Activated CD8-positive, alpha-beta T cell treated with anti-CD3 and anti-CD28 coated beads, Interleukin-2, amount 10 ng/mL, durations not matched to agents 7 days and 5 days (primary cell): ENCODE measurements at regions not wholly inside any gene's neighbourhood (a gene's known extent, or its start where the extent isn't known, plus 50 kb on each side); places are given as distances from the start of the nearest gene placed in this dataset.

Experiments
- ATAC-seq: fragments of 150-1000 bp; cut with Tn5 transposase; one replicate; pipeline ENCODE4 v1.10.0; 2021; ENCODE audit warnings: moderate library complexity
- CTCF ChIA-PET: fragments of 350-600 bp; sonication (Branson Sonifier 250); formaldehyde crosslinking; loops from one replicate; lab custom pipeline; 2021; ENCODE audit warnings: antibody characterized with exemption; lab: Charles Lee
- POLR2A ChIA-PET: fragments of 350-600 bp; sonication (Branson Sonifier 250); formaldehyde crosslinking; loops from one replicate; lab custom pipeline; 2021; ENCODE audit warnings: antibody characterized with exemption; lab: Charles Lee
- DNase-seq: peaks from one replicate; pipeline ENCODE4 v3.0.0-alpha.2; 2020
- H3K27ac Mint-ChIP-seq: one replicate; pipeline ENCODE4 v1.8.0; 2021; ENCODE audit warnings: mild to moderate bottlenecking, mixed read lengths
- H3K27me3 Mint-ChIP-seq: one replicate; pipeline ENCODE4 v1.8.0; 2021; ENCODE audit warnings: low read depth, mixed read lengths
- H3K36me3 Mint-ChIP-seq: one replicate; pipeline ENCODE4 v1.8.0; 2021; ENCODE audit warnings: low read depth, mixed read lengths
- H3K4me1 Mint-ChIP-seq: one replicate; pipeline ENCODE4 v1.8.0; 2021; ENCODE audit warnings: low read depth, mixed read lengths
- H3K4me3 Mint-ChIP-seq: one replicate; pipeline ENCODE4 v1.8.0; 2021; ENCODE audit warnings: mild to moderate bottlenecking, mixed read lengths
- H3K9me3 Mint-ChIP-seq: one replicate; pipeline ENCODE4 v1.8.0; 2022; ENCODE audit warnings: mixed read lengths; ENCODE audit not compliant: insufficient read depth

DNA sequence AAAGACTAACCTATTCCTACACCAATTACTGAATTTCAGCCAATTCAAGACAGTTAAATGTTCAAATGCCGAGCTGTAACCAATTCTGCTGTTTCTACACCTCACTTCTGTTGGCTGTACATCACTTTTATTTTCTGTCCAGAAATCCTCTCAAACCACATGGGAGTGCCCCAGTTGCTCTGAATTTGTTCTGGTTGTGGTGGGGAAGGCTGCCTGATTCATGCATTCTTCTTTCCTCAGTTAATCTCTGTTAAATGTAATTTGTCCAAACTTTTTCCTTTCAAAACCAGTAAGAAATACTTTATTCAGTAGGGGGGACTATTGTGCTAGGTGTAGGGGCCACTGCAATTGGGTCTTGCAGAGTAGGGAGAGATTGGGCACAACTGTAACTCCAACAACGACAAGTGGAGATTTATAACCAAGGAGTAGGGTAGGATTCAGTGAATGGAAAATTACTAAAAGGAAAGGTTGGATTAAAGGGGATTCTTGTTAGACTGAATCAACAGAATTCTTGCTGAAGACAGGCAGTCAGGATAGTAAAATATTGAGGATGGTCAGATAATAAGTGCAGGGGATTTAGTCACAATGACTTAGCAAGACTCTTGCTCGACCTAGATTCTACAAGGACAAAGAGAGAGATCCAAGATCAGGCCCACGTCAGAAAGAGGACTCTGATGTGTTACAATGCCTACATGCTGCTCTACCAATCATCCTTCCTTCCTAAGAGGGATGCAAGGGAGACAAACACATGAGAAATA lies 593.5 kb upstream of the FAT3 start:
- Mint-ChIP-seq H3K27me3 (no peaks in the 10 kb centered on the region), H3K4me1 (no peaks in the 10 kb centered on the region), H3K27ac (no peak overlapping the region), H3K9me3 (peaks cover 2% of the 10 kb centered on the region), H3K36me3 (no peaks in the 10 kb centered on the region), H3K4me3 (no peak overlapping the region)
- ATAC-seq (no peak), DNase-seq (no peak)
- POLR2A ChIA-PET, result no interaction called here
- CTCF ChIA-PET, result no interaction called here

DNA sequence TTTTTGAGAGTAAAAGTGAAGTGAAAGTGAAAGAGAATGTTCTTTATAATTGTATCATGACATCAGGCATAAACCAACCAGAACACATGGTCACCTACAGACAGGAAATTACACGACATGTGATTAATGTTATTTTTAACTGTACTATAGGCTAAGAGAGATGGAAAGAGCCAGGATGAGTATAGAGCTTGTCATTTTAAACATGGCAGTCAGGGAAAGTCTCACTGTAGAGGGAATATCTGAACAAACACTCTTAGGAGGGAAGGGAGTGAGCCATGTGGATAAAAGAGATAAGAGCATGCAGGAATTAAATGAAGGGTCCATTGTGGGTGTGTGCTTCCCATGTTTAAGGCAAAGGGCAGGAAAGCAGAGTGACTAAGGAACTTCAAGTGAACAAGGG lies 599.1 kb upstream of the FAT3 start:
- Mint-ChIP-seq H3K27me3 (no peaks in the 10 kb centered on the region), H3K36me3 (no peaks in the 10 kb centered on the region), H3K4me1 (no peaks in the 10 kb centered on the region), H3K4me3 (no peak overlapping the region), H3K9me3 (no peaks in the 10 kb centered on the region), H3K27ac (no peak overlapping the region)
- ChIA-PET CTCF (no interaction called here), POLR2A (no interaction called here)
- DNase-seq (no peak), ATAC-seq (no peak)

DNA sequence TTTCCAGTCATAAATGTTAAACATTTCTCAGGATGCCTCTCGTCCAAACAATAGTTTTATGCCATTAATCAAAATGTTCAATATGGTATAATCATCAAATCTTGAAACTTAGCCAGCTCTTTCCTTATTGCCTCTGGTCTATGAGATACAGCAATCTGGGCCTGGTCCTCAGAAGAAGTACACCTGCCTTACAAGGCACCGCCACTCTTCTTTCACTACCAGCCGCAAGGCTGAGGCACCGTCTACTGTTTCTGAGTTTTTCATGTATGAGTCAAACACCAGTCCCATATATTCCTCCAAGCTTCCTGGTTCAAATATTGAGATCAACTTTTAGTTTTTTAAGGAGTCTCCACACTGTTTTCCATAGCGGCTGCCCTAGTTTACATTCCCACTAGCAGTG lies 600.6 kb upstream of the FAT3 start:
- ChIA-PET POLR2A (no interaction called here), CTCF (no interaction called here)
- no peak overlapping the region for H3K4me3 Mint-ChIP-seq
- H3K27me3 Mint-ChIP-seq, result no peaks in the 10 kb centered on the region
- H3K4me1 Mint-ChIP-seq, result no peaks in the 10 kb centered on the region
- DNase-seq (no peak), ATAC-seq (no peak)
- peaks cover 4% of the 10 kb centered on the region for H3K9me3 Mint-ChIP-seq
- no peak overlapping the region for H3K27ac Mint-ChIP-seq
- no peaks in the 10 kb centered on the region for H3K36me3 Mint-ChIP-seq

DNA sequence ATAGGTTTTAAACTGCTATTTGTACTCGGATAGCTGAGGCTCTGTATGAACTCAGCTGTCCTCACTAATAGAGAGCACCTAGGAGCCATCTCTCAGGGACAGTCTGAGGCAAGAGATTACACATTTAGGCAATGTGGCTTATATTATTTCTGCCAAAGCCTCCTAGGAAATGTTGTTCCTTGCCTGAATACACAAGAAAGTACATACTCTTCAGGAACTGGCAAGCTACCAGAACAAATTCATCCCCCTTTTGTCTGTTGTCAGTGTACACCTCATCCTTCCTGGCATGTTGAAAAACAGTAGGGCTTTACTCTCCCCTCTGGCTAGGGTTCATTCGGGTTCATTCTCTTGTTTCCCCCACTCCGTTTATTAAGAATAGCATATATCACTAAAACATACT lies 615.9 kb upstream of the FAT3 start:
- DNase-seq, result no peak
- H3K4me1 Mint-ChIP-seq, result no peaks in the 10 kb centered on the region
- no peak overlapping the region for H3K4me3 Mint-ChIP-seq
- H3K9me3 Mint-ChIP-seq, result peaks cover 5% of the 10 kb centered on the region
- ATAC-seq, result no peak
- ChIA-PET POLR2A (no interaction called here), CTCF (no interaction called here)
- H3K27ac Mint-ChIP-seq, result no peak overlapping the region
- no peaks in the 10 kb centered on the region for H3K36me3 Mint-ChIP-seq
- no peaks in the 10 kb centered on the region for H3K27me3 Mint-ChIP-seq

DNA sequence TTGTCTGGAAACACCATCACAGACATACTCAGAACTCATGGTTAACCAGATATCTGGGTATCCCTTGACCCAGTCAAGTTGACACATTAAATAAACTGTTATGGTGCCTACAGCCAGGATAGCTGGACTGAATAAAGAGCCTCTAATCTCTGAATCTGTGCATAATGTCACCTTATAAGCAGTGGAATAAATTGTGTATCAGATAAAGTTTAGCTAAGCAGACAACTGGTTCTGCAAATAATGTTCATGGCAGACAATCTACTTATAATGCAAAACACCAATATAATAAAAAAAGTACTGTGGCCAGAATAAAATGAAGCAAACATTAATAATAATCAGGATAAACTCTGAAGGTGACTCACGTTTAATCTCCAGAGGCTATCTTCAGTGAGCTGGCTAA lies 628.5 kb upstream of the FAT3 start:
- Mint-ChIP-seq H3K36me3 (no peaks in the 10 kb centered on the region), H3K4me3 (no peak overlapping the region), H3K4me1 (no peaks in the 10 kb centered on the region), H3K9me3 (peaks cover 25% of the 10 kb centered on the region), H3K27ac (no peak overlapping the region), H3K27me3 (no peaks in the 10 kb centered on the region)
- ChIA-PET POLR2A (no interaction called here), CTCF (no interaction called here)
- no peak for ATAC-seq
- DNase-seq, result no peak

DNA sequence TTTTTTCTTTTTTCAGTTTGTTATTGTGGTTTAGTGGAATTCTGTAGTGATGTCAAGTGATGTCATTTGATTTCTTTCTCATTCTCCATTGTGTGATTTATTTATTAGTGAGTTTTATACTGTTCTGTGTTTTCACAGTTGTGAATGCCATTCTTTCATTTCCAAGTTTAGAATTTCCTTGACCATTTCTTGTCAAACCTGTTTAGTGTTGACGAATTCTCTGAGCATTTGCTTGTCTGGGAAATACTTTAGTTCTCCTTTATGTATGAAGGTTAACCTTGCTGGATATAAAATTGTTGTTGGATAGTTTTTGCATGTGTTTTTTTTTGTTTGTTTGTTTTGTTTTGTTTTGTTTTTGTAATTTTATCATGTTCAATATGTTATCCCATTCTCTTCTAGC lies 633.6 kb upstream of the FAT3 start:
- Mint-ChIP-seq H3K9me3 (peaks cover 52% of the 10 kb centered on the region), H3K27ac (no peak overlapping the region), H3K4me3 (no peak overlapping the region), H3K4me1 (no peaks in the 10 kb centered on the region), H3K36me3 (no peaks in the 10 kb centered on the region), H3K27me3 (no peaks in the 10 kb centered on the region)
- no peak for DNase-seq
- ChIA-PET POLR2A (no interaction called here), CTCF (no interaction called here)
- no peak for ATAC-seq

DNA sequence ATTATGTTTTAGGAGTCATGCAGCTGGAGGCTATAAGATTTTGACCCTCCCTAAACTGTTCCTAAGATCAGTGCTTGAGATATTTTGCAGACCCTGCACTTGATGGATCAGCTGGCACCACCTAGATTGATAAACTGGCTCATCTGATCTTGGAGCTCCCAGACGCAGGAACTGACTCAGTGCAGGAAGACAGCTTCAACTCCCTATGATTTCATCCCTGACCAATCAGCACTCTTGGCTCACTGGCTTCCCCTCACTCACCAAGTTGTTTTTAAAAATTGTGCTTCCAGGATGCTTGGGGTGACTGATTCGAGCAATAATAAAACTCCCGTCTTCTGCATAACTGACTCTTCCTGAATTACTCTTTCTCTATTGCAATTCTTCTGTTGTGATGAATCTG lies 637.5 kb upstream of the FAT3 start:
- DNase-seq, result no peak
- no peak for ATAC-seq
- ChIA-PET POLR2A (no interaction called here), CTCF (no interaction called here)
- no peak overlapping the region for H3K27ac Mint-ChIP-seq
- no peaks in the 10 kb centered on the region for H3K36me3 Mint-ChIP-seq
- H3K4me3 Mint-ChIP-seq, result no peak overlapping the region
- H3K9me3 Mint-ChIP-seq, result peaks cover 43% of the 10 kb centered on the region
- H3K4me1 Mint-ChIP-seq, result no peaks in the 10 kb centered on the region
- no peaks in the 10 kb centered on the region for H3K27me3 Mint-ChIP-seq

DNA sequence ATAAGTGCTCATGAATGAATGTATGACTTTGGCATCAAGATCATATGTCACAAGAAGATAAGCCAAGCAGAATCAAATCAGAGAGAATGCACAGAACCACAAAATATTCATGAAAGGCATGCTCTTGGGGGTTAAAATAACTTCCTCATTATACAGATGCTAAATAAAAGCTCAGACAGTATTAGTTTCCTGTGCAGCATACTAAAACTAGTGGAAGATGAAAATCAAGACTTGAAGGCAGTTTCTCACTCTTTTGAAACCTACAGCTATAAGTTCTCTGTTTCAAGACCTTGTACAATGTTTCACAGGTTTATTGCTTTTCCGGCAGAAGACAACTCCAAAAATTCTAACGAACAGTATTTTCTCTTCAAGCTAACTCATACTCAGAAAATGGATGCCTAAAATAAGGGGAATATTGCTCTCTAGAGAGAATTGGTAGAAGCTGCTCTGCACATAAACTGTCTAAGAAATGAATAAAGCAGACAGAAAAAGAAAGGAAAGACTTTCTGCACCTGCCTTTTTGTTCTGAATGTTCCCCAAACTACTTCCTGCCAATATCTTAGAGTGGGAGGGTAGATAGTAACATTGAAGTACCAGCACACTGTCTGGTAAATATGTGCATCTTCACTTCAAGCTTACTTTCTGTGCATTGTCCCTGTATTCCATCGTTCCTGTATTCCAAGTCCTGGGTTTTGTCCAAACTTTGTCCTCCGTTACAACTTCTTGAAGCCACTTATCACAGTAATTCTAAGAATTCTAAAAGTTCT lies 639.4 kb upstream of the FAT3 start:
- H3K4me1 Mint-ChIP-seq, result no peaks in the 10 kb centered on the region
- H3K27me3 Mint-ChIP-seq, result no peaks in the 10 kb centered on the region
- H3K36me3 Mint-ChIP-seq, result no peaks in the 10 kb centered on the region
- H3K4me3 Mint-ChIP-seq, result no peak overlapping the region
- no peak overlapping the region for H3K27ac Mint-ChIP-seq
- no peak for ATAC-seq
- ChIA-PET POLR2A (no interaction called here), CTCF (no interaction called here)
- H3K9me3 Mint-ChIP-seq, result peaks cover 33% of the 10 kb centered on the region
- no peak for DNase-seq

DNA sequence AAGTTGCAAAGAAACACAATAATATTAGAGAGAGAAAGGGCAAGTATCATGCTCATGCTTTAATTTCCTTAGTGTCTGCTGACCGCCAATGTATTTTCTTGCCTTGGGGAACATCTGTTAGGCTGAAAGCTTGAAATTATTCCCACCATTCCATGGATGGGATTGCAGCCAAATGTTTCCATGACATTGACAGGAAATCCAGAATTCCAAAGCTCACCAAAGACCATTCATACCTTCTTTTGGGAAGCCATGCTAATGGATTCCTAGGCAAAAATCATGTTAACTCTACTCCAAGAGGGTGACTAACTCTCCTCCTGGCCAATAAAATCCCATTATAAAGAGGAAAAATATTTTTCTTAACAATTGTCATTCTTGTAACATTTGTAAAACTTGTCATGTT lies 661.4 kb upstream of the FAT3 start:
- CTCF ChIA-PET, result no interaction called here
- H3K27me3 Mint-ChIP-seq, result no peaks in the 10 kb centered on the region

DNA sequence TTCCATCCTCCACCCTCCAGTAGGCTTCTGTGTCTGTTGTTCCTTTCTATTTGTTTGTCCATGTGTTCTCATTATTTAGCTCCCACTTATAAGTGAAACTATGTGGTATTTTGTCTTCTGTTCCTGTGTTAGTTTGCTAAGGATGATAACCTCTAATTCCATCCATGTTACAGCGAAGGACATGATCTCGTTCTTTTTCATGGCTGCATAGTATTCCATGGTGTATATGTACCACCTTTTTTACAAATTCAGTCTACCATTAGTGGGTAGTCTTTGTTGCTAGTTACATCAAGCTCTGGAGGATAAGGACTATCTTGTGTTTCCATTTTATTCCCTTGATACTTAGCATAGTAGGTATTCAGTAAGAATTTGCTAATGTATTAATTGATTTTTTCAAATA lies 664.2 kb upstream of the FAT3 start:
- H3K36me3 Mint-ChIP-seq, result no peaks in the 10 kb centered on the region
- no peak overlapping the region for H3K27ac Mint-ChIP-seq
- ChIA-PET CTCF (no interaction called here), POLR2A (no interaction called here)
- H3K9me3 Mint-ChIP-seq, result no peaks in the 10 kb centered on the region
- ATAC-seq (no peak), DNase-seq (no peak)
- no peaks in the 10 kb centered on the region for H3K27me3 Mint-ChIP-seq
- H3K4me3 Mint-ChIP-seq, result no peak overlapping the region
- H3K4me1 Mint-ChIP-seq, result no peaks in the 10 kb centered on the region

More for the DNA sequence above, 661.4 kb upstream of the FAT3 start:
- H3K4me3 Mint-ChIP-seq, result no peak overlapping the region
- H3K9me3 Mint-ChIP-seq, result no peaks in the 10 kb centered on the region
- ATAC-seq (no peak), DNase-seq (no peak)
- H3K4me1 Mint-ChIP-seq, result no peaks in the 10 kb centered on the region
- POLR2A ChIA-PET, result no interaction called here
- H3K27ac Mint-ChIP-seq, result no peak overlapping the region
- no peaks in the 10 kb centered on the region for H3K36me3 Mint-ChIP-seq

DNA sequence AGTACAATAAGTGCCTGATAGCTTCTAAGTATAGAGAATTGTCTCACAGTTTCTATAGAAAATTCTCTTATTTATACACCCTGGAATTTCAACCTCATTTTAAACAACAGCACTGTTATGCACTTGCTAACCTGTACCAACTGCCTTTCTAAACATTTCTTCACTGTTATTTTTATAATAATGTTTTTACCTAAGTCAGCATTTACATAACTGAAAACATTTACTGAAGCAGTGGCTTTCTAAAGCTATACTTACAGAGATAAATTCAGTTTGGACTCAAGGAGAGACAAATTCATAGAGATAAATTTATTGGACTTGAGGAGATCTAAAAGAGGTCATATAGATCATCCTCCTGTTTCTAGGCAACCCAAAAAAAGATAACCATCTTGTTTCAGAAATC lies 686.6 kb upstream of the FAT3 start:
- no peak overlapping the region for H3K27ac Mint-ChIP-seq
- H3K27me3 Mint-ChIP-seq, result no peaks in the 10 kb centered on the region
- POLR2A ChIA-PET, result no interaction called here
- H3K36me3 Mint-ChIP-seq, result no peaks in the 10 kb centered on the region
- no peak for DNase-seq
- peaks cover 14% of the 10 kb centered on the region for H3K9me3 Mint-ChIP-seq
- no peaks in the 10 kb centered on the region for H3K4me1 Mint-ChIP-seq
- ATAC-seq, result no peak
- H3K4me3 Mint-ChIP-seq, result no peak overlapping the region
- CTCF ChIA-PET, result no interaction called here

DNA sequence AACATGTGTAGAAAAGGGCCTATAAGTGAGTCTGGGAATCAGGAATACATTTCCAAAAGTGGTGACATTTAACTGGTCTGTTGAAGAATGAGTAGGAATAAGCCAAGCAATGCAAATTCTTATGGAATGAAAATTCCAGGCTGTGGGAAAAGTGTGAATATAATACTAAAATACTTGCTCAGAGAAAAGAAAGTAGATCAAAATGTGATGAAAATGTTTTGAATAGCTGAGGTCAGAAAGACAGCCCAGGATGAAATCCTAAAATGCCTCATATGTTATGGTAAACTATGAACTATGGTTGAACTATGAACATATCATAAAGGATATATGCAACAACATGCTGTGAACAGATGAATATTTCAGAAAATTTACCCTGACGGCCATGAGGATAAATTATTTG lies 688.3 kb upstream of the FAT3 start:
- Mint-ChIP-seq H3K4me3 (no peak overlapping the region), H3K27me3 (no peaks in the 10 kb centered on the region), H3K36me3 (no peaks in the 10 kb centered on the region), H3K27ac (no peak overlapping the region), H3K4me1 (no peaks in the 10 kb centered on the region), H3K9me3 (peaks cover 22% of the 10 kb centered on the region)
- CTCF ChIA-PET, result no interaction called here
- POLR2A ChIA-PET, result no interaction called here
- ATAC-seq, result no peak
- DNase-seq, result no peak
